ENCODE measurements at regions not wholly inside any gene's neighbourhood (a gene's known extent, or its start where the extent isn't known, plus 50 kb on each side); places are given as distances from the start of the nearest gene placed in this dataset.
A peak's percentile ranks its signal among the peaks of the same experiment; 100 is the strongest.

GRCh38 chr1:87167157-87167789, 161.4 kb upstream of the LMO4 start:
- no peaks in the 10 kb centered on the region for H4K20me1 ChIP-seq (replicated peaks; ENCODE audit: insufficient read depth)
- no peaks in the 10 kb centered on the region for H3K9me3 Mint-ChIP-seq
- H3K4me2 ChIP-seq, result no peak overlapping the region
- no peaks in the 10 kb centered on the region; the same call in 1 of the 2 replicates for H3K4me1 ChIP-seq (ENCODE audit: insufficient read depth)
- TF ChIP-seq, protein P1, sequence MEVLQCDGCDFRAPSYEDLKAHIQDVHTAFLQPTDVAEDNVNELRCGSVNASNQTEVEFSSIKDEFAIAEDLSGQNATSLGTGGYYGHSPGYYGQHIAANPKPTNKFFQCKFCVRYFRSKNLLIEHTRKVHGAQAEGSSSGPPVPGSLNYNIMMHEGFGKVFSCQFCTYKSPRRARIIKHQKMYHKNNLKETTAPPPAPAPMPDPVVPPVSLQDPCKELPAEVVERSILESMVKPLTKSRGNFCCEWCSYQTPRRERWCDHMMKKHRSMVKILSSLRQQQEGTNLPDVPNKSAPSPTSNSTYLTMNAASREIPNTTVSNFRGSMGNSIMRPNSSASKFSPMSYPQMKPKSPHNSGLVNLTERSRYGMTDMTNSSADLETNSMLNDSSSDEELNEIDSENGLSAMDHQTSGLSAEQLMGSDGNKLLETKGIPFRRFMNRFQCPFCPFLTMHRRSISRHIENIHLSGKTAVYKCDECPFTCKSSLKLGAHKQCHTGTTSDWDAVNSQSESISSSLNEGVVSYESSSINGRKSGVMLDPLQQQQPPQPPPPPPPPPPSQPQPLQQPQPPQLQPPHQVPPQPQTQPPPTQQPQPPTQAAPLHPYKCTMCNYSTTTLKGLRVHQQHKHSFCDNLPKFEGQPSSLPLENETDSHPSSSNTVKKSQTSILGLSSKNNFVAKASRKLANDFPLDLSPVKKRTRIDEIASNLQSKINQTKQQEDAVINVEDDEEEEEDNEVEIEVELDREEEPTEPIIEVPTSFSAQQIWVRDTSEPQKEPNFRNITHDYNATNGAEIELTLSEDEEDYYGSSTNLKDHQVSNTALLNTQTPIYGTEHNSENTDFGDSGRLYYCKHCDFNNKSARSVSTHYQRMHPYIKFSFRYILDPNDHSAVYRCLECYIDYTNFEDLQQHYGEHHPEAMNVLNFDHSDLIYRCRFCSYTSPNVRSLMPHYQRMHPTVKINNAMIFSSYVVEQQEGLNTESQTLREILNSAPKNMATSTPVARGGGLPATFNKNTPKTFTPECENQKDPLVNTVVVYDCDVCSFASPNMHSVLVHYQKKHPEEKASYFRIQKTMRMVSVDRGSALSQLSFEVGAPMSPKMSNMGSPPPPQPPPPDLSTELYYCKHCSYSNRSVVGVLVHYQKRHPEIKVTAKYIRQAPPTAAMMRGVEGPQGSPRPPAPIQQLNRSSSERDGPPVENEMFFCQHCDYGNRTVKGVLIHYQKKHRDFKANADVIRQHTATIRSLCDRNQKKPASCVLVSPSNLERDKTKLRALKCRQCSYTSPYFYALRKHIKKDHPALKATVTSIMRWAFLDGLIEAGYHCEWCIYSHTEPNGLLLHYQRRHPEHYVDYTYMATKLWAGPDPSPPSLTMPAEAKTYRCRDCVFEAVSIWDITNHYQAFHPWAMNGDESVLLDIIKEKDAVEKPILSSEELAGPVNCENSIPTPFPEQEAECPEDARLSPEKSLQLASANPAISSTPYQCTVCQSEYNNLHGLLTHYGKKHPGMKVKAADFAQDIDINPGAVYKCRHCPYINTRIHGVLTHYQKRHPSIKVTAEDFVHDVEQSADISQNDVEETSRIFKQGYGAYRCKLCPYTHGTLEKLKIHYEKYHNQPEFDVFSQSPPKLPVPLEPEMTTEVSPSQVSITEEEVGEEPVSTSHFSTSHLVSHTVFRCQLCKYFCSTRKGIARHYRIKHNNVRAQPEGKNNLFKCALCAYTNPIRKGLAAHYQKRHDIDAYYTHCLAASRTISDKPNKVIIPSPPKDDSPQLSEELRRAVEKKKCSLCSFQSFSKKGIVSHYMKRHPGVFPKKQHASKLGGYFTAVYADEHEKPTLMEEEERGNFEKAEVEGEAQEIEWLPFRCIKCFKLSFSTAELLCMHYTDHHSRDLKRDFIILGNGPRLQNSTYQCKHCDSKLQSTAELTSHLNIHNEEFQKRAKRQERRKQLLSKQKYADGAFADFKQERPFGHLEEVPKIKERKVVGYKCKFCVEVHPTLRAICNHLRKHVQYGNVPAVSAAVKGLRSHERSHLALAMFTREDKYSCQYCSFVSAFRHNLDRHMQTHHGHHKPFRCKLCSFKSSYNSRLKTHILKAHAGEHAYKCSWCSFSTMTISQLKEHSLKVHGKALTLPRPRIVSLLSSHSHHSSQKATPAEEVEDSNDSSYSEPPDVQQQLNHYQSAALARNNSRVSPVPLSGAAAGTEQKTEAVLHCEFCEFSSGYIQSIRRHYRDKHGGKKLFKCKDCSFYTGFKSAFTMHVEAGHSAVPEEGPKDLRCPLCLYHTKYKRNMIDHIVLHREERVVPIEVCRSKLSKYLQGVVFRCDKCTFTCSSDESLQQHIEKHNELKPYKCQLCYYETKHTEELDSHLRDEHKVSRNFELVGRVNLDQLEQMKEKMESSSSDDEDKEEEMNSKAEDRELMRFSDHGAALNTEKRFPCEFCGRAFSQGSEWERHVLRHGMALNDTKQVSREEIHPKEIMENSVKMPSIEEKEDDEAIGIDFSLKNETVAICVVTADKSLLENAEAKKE (CRISPR knock-in tag; IDR thresholded peaks at IDR 0.05), result no peak
- no peak for TF ChIP-seq POLR2AphosphoS5 (IDR thresholded peaks at IDR 0.05; ENCODE audit: low read depth)
- no peak for TF ChIP-seq ETS1 (IDR thresholded peaks at IDR 0.05)
- TF ChIP-seq REST (IDR thresholded peaks at IDR 0.05; ENCODE audit: unreplicated experiment), result no peak
- TF ChIP-seq EZH2 (IDR thresholded peaks at IDR 0.05; ENCODE audit: low read depth, unreplicated experiment), result no peak
- no peak for TF ChIP-seq EZH2phosphoT487 (IDR thresholded peaks at IDR 0.05; ENCODE audit: unreplicated experiment)
- TF ChIP-seq STAT1 (IDR thresholded peaks at IDR 0.05; ENCODE audit: unreplicated experiment), result no peak
- no peak for TF ChIP-seq ZNF331 (CRISPR knock-in tag; IDR thresholded peaks at IDR 0.05; ENCODE audit: low read depth)
- no peak for TF ChIP-seq NANOG (IDR thresholded peaks at IDR 0.05; ENCODE audit: borderline replicate concordance)
- no peak for TF ChIP-seq JUNB (IDR thresholded peaks at IDR 0.05; ENCODE audit: unreplicated experiment)
- TF ChIP-seq CREB1 (CRISPR knock-in tag; IDR thresholded peaks at IDR 0.05; ENCODE audit: low read depth), result no peak
- TF ChIP-seq, protein P2, sequence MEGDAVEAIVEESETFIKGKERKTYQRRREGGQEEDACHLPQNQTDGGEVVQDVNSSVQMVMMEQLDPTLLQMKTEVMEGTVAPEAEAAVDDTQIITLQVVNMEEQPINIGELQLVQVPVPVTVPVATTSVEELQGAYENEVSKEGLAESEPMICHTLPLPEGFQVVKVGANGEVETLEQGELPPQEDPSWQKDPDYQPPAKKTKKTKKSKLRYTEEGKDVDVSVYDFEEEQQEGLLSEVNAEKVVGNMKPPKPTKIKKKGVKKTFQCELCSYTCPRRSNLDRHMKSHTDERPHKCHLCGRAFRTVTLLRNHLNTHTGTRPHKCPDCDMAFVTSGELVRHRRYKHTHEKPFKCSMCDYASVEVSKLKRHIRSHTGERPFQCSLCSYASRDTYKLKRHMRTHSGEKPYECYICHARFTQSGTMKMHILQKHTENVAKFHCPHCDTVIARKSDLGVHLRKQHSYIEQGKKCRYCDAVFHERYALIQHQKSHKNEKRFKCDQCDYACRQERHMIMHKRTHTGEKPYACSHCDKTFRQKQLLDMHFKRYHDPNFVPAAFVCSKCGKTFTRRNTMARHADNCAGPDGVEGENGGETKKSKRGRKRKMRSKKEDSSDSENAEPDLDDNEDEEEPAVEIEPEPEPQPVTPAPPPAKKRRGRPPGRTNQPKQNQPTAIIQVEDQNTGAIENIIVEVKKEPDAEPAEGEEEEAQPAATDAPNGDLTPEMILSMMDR (conservative IDR thresholded peaks at IDR 0.05; ENCODE audit: low read depth in 2 of 2), result no peak
- H3K36me3 ChIP-seq (ENCODE audit: insufficient read depth), result no peaks in the 10 kb centered on the region
- H2AFZ ChIP-seq, result peak overlapping the region; percentile 18; the same call in 1 of the 2 replicates
- H3K4me3 Mint-ChIP-seq, result no peak overlapping the region
- no peak overlapping the region for H3K27ac ChIP-seq (ENCODE audit: low read depth)
- peaks cover 18% of the 10 kb centered on the region; the same call in 1 of the 2 replicates for H3K9me2 ChIP-seq (ENCODE audit: insufficient read depth)
- no peaks in the 10 kb centered on the region for H3F3A ChIP-seq (replicated peaks; ENCODE audit: low read depth)
- peaks cover 10% of the 10 kb centered on the region; the same call in 2 of the 3 replicates for H3K4me1 Mint-ChIP-seq
- no peaks in the 10 kb centered on the region for H3K79me2 ChIP-seq (replicated peaks; ENCODE audit: insufficient read depth)
- no peak for DNase-seq (ENCODE audit: low spot score)
- no peaks in the 10 kb centered on the region for H3K36me3 Mint-ChIP-seq (ENCODE audit: low read depth)
- H3K4me3 ChIP-seq, result no peak overlapping the region
- no peak for ATAC-seq
- no peak overlapping the region; the same call in 1 of the 2 replicates for H3K27ac Mint-ChIP-seq
- H3K27me3 Mint-ChIP-seq (ENCODE audit: insufficient read depth, low read depth, poor library complexity), result peaks cover 6% of the 10 kb centered on the region
- H3K27me3 ChIP-seq (ENCODE audit: insufficient read depth), result no peaks in the 10 kb centered on the region

Data from GM23338 (cell line).